Esophagus muscularis mucosa (tissue), 4 donors: ENCODE measurements at regions not wholly inside any gene's neighbourhood (a gene's known extent, or its start where the extent isn't known, plus 50 kb on each side); places are given as distances from the start of the nearest gene placed in this dataset.

ENCODE experiments used
- EP300 ChIP-seq: sonication (generic); formaldehyde crosslinking; IDR thresholded peaks from one replicate; pipeline ENCODE4 v1.6.1; 2017; ENCODE audit warnings: antibody characterized with exemption
- POLR2A ChIP-seq: fragments of 450-650 bp; IDR thresholded peaks from one replicate; pipeline ENCODE4 v1.6.1; 2017; ENCODE audit warnings: antibody characterized with exemption, moderate library complexity, mild to moderate bottlenecking, low read depth
- POLR2AphosphoS5 ChIP-seq, 2 donors: sonication (generic); formaldehyde crosslinking; IDR thresholded peaks; one replicate each; pipeline ENCODE4 v1.6.1; 2017; ENCODE audit warnings: antibody characterized with exemption in 2 of 2
- TF ChIP-seq, protein P1 (sequence below), 3 experiments: fragments of 200-600 bp in 2 of 3; fragments of 450-650 bp in 1 of 3; sonication (generic) in 2 of 3; IDR thresholded peaks; one replicate each; pipeline ENCODE4 v1.5.1; 2017 to 2019; ENCODE audit warnings: antibody characterized with exemption in 3 of 3, mild to moderate bottlenecking in 2 of 3, moderate library complexity in 1 of 3

GRCh38 chr13:53101883-53102282 is 73.3 kb downstream of the OLFM4 start:
- TF ChIP-seq POLR2A: no peak
- TF ChIP-seq, protein P1, sequence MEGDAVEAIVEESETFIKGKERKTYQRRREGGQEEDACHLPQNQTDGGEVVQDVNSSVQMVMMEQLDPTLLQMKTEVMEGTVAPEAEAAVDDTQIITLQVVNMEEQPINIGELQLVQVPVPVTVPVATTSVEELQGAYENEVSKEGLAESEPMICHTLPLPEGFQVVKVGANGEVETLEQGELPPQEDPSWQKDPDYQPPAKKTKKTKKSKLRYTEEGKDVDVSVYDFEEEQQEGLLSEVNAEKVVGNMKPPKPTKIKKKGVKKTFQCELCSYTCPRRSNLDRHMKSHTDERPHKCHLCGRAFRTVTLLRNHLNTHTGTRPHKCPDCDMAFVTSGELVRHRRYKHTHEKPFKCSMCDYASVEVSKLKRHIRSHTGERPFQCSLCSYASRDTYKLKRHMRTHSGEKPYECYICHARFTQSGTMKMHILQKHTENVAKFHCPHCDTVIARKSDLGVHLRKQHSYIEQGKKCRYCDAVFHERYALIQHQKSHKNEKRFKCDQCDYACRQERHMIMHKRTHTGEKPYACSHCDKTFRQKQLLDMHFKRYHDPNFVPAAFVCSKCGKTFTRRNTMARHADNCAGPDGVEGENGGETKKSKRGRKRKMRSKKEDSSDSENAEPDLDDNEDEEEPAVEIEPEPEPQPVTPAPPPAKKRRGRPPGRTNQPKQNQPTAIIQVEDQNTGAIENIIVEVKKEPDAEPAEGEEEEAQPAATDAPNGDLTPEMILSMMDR (IDR thresholded peaks at IDR 0.05): no peak
- no peak for TF ChIP-seq EP300
- TF ChIP-seq POLR2AphosphoS5 (IDR thresholded peaks at IDR 0.05): no peak
